HEK293 (cell line): ENCODE measurements at regions not wholly inside any gene's neighbourhood (a gene's known extent, or its start where the extent isn't known, plus 50 kb on each side); places are given as distances from the start of the nearest gene placed in this dataset.

Experiments
- KLF10 ChIP-seq: fragments of 450-650 bp; IDR thresholded peaks from 2 replicates; pipeline ENCODE4 v1.5.1; 2018; ENCODE audit warnings: missing biosample characterization, mild to moderate bottlenecking, missing genetic modification characterization
- TCF7L2 ChIP-seq: IDR thresholded peaks from 2 replicates; pipeline ENCODE4 v1.6.1; 2011; ENCODE audit warnings: low read depth, mild to moderate bottlenecking, inconsistent platforms, low read length, moderate library complexity, borderline replicate concordance
- ZBTB7A ChIP-seq: fragments of 450-650 bp; formaldehyde crosslinking; IDR thresholded peaks from 2 replicates; pipeline ENCODE4 v1.5.1; 2016; ENCODE audit warnings: low read depth, missing biosample characterization, missing genetic modification characterization
- ZNF138 ChIP-seq: fragments of 450-650 bp; formaldehyde crosslinking; IDR thresholded peaks from 2 replicates; pipeline ENCODE4 v1.5.1; 2016; ENCODE audit warnings: missing biosample characterization, missing genetic modification characterization, borderline replicate concordance
- ZNF157 ChIP-seq: fragments of 450-650 bp; formaldehyde crosslinking; IDR thresholded peaks from 2 replicates; pipeline ENCODE4 v1.5.1; 2016; ENCODE audit warnings: missing biosample characterization, missing genetic modification characterization
- ZNF248 ChIP-seq: fragments of 450-650 bp; formaldehyde crosslinking; IDR thresholded peaks from 2 replicates; pipeline ENCODE4 v1.5.1; 2017; ENCODE audit warnings: missing biosample characterization, missing genetic modification characterization
- ZNF529 ChIP-seq: fragments of 450-650 bp; formaldehyde crosslinking; IDR thresholded peaks from 2 replicates; pipeline ENCODE4 v1.5.1; 2017; ENCODE audit warnings: missing genetic modification characterization, missing biosample characterization; ENCODE audit not compliant: insufficient replicate concordance
- ZNF670 ChIP-seq: fragments of 450-650 bp; formaldehyde crosslinking; IDR thresholded peaks from 2 replicates; pipeline ENCODE4 v1.5.1; 2016; ENCODE audit warnings: missing biosample characterization, missing genetic modification characterization, low read depth
- ZNF747 ChIP-seq: fragments of 450-650 bp; formaldehyde crosslinking; IDR thresholded peaks from 2 replicates; pipeline ENCODE4 v1.5.1; 2016; ENCODE audit warnings: missing biosample characterization, missing genetic modification characterization
- ZNF76 ChIP-seq: fragments of 450-650 bp; formaldehyde crosslinking; IDR thresholded peaks from 2 replicates; pipeline ENCODE4; 2016; ENCODE audit warnings: low read depth, missing biosample characterization, missing genetic modification characterization, borderline replicate concordance
- ZNF837 ChIP-seq: fragments of 450-650 bp; formaldehyde crosslinking; IDR thresholded peaks from 2 replicates; pipeline ENCODE4 v1.5.1; 2016; ENCODE audit warnings: missing biosample characterization, missing genetic modification characterization
- TF ChIP-seq, protein P1 (sequence below): fragments of 450-650 bp; formaldehyde crosslinking; IDR thresholded peaks from 2 replicates; pipeline ENCODE4 v1.5.1; 2016; ENCODE audit warnings: missing biosample characterization, missing genetic modification characterization
- TF ChIP-seq, protein P2 (sequence below): fragments of 450-650 bp; formaldehyde crosslinking; IDR thresholded peaks from 2 replicates; pipeline ENCODE4 v1.5.1; 2016; ENCODE audit warnings: missing biosample characterization, missing genetic modification characterization, borderline replicate concordance

DNA sequence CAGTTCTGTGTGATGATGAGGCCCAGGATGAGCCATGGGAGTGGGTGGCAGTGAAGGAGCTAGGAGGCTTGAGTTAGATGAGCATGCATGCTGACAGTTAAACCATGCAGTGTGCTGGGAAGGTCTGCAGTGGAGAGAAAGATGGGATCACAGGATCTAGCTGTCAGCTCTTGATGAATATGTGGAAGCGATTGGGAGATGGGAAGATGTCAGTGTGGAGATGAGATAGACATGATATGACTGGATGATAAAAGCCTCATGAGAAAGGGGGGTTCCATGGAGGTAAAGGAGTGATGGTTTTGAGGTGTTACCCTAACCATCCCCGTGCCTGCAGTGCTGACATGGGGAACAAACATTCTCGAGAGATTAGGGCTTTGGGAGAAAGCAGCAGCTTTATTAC is 165.0 kb upstream of the CTBP2 start:
- TF ChIP-seq, protein P1, sequence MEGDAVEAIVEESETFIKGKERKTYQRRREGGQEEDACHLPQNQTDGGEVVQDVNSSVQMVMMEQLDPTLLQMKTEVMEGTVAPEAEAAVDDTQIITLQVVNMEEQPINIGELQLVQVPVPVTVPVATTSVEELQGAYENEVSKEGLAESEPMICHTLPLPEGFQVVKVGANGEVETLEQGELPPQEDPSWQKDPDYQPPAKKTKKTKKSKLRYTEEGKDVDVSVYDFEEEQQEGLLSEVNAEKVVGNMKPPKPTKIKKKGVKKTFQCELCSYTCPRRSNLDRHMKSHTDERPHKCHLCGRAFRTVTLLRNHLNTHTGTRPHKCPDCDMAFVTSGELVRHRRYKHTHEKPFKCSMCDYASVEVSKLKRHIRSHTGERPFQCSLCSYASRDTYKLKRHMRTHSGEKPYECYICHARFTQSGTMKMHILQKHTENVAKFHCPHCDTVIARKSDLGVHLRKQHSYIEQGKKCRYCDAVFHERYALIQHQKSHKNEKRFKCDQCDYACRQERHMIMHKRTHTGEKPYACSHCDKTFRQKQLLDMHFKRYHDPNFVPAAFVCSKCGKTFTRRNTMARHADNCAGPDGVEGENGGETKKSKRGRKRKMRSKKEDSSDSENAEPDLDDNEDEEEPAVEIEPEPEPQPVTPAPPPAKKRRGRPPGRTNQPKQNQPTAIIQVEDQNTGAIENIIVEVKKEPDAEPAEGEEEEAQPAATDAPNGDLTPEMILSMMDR (tag by site-specific recombination): no peak
- TF ChIP-seq ZNF76: no peak
- no peak for TF ChIP-seq ZBTB7A (tag by site-specific recombination)
- TF ChIP-seq ZNF837 (tag by site-specific recombination): no peak
- no peak for TF ChIP-seq TCF7L2
- no peak for TF ChIP-seq ZNF157 (tag by site-specific recombination)
- TF ChIP-seq, protein P2, sequence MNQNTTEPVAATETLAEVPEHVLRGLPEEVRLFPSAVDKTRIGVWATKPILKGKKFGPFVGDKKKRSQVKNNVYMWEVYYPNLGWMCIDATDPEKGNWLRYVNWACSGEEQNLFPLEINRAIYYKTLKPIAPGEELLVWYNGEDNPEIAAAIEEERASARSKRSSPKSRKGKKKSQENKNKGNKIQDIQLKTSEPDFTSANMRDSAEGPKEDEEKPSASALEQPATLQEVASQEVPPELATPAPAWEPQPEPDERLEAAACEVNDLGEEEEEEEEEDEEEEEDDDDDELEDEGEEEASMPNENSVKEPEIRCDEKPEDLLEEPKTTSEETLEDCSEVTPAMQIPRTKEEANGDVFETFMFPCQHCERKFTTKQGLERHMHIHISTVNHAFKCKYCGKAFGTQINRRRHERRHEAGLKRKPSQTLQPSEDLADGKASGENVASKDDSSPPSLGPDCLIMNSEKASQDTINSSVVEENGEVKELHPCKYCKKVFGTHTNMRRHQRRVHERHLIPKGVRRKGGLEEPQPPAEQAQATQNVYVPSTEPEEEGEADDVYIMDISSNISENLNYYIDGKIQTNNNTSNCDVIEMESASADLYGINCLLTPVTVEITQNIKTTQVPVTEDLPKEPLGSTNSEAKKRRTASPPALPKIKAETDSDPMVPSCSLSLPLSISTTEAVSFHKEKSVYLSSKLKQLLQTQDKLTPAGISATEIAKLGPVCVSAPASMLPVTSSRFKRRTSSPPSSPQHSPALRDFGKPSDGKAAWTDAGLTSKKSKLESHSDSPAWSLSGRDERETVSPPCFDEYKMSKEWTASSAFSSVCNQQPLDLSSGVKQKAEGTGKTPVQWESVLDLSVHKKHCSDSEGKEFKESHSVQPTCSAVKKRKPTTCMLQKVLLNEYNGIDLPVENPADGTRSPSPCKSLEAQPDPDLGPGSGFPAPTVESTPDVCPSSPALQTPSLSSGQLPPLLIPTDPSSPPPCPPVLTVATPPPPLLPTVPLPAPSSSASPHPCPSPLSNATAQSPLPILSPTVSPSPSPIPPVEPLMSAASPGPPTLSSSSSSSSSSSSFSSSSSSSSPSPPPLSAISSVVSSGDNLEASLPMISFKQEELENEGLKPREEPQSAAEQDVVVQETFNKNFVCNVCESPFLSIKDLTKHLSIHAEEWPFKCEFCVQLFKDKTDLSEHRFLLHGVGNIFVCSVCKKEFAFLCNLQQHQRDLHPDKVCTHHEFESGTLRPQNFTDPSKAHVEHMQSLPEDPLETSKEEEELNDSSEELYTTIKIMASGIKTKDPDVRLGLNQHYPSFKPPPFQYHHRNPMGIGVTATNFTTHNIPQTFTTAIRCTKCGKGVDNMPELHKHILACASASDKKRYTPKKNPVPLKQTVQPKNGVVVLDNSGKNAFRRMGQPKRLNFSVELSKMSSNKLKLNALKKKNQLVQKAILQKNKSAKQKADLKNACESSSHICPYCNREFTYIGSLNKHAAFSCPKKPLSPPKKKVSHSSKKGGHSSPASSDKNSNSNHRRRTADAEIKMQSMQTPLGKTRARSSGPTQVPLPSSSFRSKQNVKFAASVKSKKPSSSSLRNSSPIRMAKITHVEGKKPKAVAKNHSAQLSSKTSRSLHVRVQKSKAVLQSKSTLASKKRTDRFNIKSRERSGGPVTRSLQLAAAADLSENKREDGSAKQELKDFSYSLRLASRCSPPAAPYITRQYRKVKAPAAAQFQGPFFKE (tag by site-specific recombination): no peak
- no peak for TF ChIP-seq ZNF529
- no peak for TF ChIP-seq ZNF138 (tag by site-specific recombination)
- no peak for TF ChIP-seq ZNF747
- TF ChIP-seq KLF10 (tag by site-specific recombination): no peak
- TF ChIP-seq ZNF670: no peak
- no peak for TF ChIP-seq ZNF248
